ENCODE measurements at regions not wholly inside any gene's neighbourhood (a gene's known extent, or its start where the extent isn't known, plus 50 kb on each side); places are given as distances from the start of the nearest gene placed in this dataset.
"Not testable (repeated sequence)": the region's sequence is repeated elsewhere in the genome, so short reads cannot be mapped to it uniquely, and the experiment has no call there.

DNA sequence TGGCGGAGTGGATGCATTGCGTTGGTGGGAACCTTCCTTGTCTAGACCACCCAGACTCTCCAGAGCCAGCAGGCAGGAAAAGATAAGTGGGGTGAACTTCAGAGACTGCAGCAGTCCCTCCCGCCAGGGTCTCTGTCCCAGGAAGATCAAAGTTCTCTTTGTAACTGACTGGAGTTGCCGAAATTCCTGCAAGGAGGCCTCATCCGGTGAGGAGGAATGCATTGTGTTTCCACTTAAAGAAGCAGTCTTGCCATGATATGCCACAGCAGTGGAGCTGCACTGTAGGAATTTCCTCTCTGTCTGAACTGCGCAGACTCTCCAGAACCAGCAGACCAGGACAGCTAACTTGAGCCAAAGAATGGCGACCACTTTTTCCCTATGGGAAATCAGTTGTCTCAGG lies 1190.4 kb downstream of the TECRL start:
- intact Hi-C loops (cut with DNase I; ENCODE audit: low total_unique reads) = no loop called here
- Histone ChIP-seq H3K4me1 (no peaks in the 10 kb centered on the region), H3K4me3 (no peak overlapping the region), H3K27me3 (no peaks in the 10 kb centered on the region), H3K27ac (no peak overlapping the region), H3K9me3 (peaks cover 0 to 12% (median 3%) of the 10 kb centered on the region in 3 donors), H3K36me3 (no peaks in the 10 kb centered on the region)
- DNase-seq = no peak
- TF ChIP-seq, protein P1, sequence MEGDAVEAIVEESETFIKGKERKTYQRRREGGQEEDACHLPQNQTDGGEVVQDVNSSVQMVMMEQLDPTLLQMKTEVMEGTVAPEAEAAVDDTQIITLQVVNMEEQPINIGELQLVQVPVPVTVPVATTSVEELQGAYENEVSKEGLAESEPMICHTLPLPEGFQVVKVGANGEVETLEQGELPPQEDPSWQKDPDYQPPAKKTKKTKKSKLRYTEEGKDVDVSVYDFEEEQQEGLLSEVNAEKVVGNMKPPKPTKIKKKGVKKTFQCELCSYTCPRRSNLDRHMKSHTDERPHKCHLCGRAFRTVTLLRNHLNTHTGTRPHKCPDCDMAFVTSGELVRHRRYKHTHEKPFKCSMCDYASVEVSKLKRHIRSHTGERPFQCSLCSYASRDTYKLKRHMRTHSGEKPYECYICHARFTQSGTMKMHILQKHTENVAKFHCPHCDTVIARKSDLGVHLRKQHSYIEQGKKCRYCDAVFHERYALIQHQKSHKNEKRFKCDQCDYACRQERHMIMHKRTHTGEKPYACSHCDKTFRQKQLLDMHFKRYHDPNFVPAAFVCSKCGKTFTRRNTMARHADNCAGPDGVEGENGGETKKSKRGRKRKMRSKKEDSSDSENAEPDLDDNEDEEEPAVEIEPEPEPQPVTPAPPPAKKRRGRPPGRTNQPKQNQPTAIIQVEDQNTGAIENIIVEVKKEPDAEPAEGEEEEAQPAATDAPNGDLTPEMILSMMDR (IDR thresholded peaks at IDR 0.05) = no peak

DNA sequence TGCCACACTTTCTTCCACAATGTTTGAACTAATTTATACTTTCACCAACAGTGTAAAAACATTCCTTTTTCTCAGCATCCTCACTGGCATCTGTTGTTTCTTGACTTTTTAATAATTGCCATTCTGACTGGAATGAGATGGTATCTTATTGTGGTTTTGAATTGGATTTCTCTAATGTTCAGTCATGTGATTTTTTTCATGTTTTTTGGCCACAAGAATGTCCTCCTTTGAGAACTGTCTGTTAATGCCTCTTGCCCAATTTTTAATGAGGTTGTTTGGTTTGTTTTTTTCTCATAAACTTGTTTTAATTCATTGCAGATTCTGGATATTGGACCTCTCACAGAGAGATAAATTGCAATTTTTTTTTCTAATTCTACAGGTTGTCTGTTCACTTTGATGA lies 1195.2 kb downstream of the TECRL start:
- intact Hi-C loops (cut with DNase I; ENCODE audit: low total_unique reads) = no loop called here
- TF ChIP-seq, protein P1 (IDR thresholded peaks at IDR 0.05) = no peak
- no peaks in the 10 kb centered on the region for H3K36me3 ChIP-seq
- no peak overlapping the region for H3K27ac ChIP-seq
- peaks cover 0 to 12% (median 3%) of the 10 kb centered on the region in 3 donors for H3K9me3 ChIP-seq
- H3K4me1 ChIP-seq = no peaks in the 10 kb centered on the region
- DNase-seq = no peak
- H3K4me3 ChIP-seq = no peak overlapping the region
- no peaks in the 10 kb centered on the region for H3K27me3 ChIP-seq

DNA sequence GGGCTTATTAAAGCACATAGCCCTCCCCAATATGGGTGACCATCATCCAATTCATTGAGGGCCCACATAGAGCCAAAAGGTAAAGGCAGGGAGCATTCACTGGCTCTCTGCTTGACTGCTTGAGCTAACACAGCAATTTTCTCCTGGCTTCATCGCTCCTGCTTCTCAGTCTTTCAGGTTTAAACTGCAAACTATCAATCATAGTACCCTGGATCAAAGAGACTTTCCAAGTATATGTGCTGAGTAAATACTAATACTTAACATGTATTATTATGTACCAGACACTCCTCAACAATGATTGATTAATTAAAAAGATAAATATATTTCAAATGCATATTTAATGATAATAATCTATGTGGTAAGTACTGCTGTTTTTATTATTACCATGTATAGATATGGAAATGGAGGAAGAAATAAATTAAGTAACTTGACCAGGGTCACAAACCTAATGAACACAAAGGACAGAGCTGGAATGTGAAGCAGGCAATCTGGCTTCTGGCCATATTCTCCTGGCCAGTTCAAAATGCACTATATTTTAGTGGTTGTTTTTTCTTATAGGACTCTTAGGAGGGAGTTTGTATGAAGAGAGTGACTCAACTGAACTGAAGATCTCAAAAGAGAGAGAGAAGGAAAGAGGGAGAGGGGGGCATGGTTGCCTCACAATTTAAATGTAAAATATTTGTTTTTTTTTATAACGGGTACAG lies 1197.3 kb downstream of the TECRL start:
- Histone ChIP-seq H3K27me3 (no peaks in the 10 kb centered on the region), H3K4me1 (no peaks in the 10 kb centered on the region), H3K27ac (no peak overlapping the region), H3K9me3 (peaks cover 0 to 12% (median 7%) of the 10 kb centered on the region in 3 donors), H3K4me3 (no peak overlapping the region), H3K36me3 (no peaks in the 10 kb centered on the region)
- DNase-seq = no peak
- intact Hi-C loops (cut with DNase I; ENCODE audit: low total_unique reads) = no loop called here
- TF ChIP-seq, protein P1 (IDR thresholded peaks at IDR 0.05) = no peak

DNA sequence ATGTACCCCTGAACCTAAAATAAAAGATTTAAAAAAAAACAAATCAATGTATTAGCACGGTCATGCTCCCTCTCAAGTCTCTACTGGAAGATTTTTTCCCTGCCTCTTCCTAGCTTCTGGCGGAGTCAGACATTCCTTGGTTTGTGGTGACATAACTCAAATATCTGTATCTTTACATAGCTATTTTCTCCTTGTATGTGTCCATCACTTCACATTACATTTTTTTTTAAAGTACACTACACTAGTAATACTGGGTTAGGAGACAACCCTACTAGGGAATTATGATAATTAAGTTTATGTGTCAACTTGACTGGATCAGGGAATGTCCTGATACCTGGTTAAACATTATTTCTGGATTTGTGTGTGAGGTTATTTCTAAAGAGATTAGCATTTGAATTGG lies 1197.9 kb downstream of the TECRL start:
- no peaks in the 10 kb centered on the region for H3K27me3 ChIP-seq
- intact Hi-C loops (cut with DNase I; ENCODE audit: low total_unique reads) = no loop called here
- no peaks in the 10 kb centered on the region for H3K4me1 ChIP-seq
- no peak for DNase-seq
- no peaks in the 10 kb centered on the region for H3K36me3 ChIP-seq
- H3K9me3 ChIP-seq = peaks cover 0 to 12% (median 7%) of the 10 kb centered on the region in 3 donors
- TF ChIP-seq, protein P1 (IDR thresholded peaks at IDR 0.05) = no peak
- H3K27ac ChIP-seq = no peak overlapping the region
- H3K4me3 ChIP-seq = no peak overlapping the region

DNA sequence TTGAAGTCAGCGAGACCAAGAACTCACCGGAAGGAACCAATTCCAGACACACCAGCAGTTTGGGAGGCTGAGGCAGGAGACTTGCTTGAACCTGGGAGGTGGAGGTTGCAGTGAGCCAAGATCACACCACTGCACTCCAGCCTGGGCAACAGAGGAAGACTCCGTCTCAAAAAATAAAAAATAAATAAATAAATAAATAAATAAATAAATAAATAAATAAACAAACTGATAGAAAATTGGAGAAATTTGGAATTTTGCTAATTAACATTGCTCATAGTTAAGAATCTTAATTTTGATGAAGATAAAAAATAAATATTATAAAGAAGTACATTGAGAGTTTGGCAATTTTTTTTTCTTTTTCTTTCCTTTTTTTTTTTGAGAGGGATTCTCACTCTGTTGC lies 1216.2 kb downstream of the TECRL start:
- H3K27ac ChIP-seq; H3K27me3 ChIP-seq; H3K4me3 ChIP-seq; H3K36me3 ChIP-seq; H3K4me1 ChIP-seq; DNase-seq; H3K9me3 ChIP-seq; intact Hi-C loops (cut with DNase I; ENCODE audit: low total_unique reads): not testable (repeated sequence)

DNA sequence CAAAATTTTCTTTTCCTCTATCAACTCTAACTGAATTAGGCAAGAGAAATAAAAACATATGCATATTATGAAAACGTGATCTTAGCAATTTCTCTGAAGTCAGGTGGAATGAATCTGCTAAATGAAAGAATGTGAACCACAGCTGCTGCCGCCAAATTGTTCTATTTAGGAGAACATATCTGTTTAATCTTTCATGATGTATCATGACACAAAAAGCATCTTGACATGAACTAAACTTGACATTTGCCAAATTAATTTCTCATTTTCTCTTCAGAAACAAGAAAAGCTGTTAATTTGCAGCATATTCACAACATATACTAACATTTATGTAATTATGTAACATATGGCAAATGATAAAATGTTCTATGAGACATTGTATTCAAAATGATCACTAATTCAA lies 1237.9 kb downstream of the TECRL start:
- TF ChIP-seq, protein P1 (IDR thresholded peaks at IDR 0.05) = no peak
- Histone ChIP-seq H3K27ac (no peak overlapping the region), H3K36me3 (no peaks in the 10 kb centered on the region), H3K9me3 (no peaks in the 10 kb centered on the region), H3K4me1 (no peaks in the 10 kb centered on the region), H3K4me3 (no peak overlapping the region), H3K27me3 (no peaks in the 10 kb centered on the region)
- DNase-seq = no peak
- intact Hi-C loops (cut with DNase I; ENCODE audit: low total_unique reads) = no loop called here

All from tibial artery (tissue), 4 donors.